ENCODE measurements at regions not wholly inside any gene's neighbourhood (a gene's known extent, or its start where the extent isn't known, plus 50 kb on each side); places are given as distances from the start of the nearest gene placed in this dataset.
"Not testable (repeated sequence)": the region's sequence is repeated elsewhere in the genome, so short reads cannot be mapped to it uniquely, and the experiment has no call there.

DNA sequence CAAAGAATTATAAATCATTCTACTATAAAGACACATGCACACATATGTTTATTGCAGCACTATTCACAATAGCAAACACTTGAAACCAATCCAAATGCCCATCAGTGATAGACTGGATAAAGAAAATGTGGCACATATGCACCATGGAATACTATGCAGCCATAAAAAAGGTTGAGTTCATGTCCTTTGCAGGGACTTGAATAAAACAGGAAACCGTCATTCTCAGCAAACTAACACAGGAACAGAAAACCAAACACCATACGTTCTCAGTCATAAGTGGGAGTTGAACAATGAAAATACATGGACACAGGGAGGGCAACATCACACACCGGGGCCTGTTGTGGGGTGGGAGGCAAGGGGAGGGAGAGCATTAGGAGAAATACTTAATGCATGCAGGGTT is 538.9 kb downstream of the FRK start:
- DNase-seq; ATAC-seq; CTCF ChIA-PET; H3K4me3 Mint-ChIP-seq; intact Hi-C loops (cut with DNase I, micrococcal nuclease); H3K27ac Mint-ChIP-seq; H3K4me1 Mint-ChIP-seq; H3K36me3 Mint-ChIP-seq (ENCODE audit: low read depth); POLR2A ChIA-PET; H3K27me3 Mint-ChIP-seq: not testable (repeated sequence)
- peaks cover 19% of the 10 kb centered on the region for H3K9me3 Mint-ChIP-seq (ENCODE audit: low read depth)

DNA sequence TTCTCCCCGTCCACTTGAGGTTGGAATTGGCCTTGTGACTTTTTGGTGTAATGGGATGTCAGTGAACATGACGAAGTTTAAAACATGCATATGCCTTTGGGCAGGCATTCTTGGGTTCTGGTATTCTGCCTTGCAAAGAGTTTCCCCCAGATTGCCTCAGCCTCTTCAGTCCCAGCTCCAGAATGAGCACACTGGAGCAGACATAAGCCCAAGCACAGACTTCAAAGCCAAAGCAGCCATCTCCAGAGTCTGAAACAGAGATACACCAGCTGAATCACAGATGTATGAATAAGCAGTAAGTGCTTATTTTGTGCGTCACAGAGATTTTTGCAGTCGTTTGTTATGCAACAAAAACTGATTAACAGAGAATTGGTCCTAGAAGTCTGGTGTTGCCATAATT is 546.0 kb downstream of the FRK start:
- ATAC-seq, result no peak
- CTCF ChIA-PET, result no interaction called here
- H3K9me3 Mint-ChIP-seq (ENCODE audit: low read depth), result peaks cover 4% of the 10 kb centered on the region

DNA sequence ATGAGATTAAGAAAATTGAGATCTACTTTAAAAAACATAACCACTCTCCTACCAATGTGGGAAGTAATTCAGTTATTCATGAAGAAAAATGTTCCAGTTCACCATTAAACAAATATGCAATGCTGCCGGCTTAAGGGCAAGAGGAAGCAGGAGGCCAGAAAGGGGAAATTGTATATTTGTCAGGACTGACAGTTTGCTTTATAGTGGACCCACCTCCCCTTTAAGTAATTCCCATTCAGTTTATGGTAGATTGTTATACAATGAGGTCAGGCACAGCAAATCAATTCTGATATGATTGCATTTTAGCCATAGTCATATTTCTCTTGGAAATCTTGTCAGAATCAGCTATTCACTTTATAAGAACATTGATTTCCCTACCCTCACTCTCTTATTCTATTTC is 547.8 kb downstream of the FRK start:
- intact Hi-C loops (cut with DNase I, micrococcal nuclease), result no loop called here
- ATAC-seq (no peak), DNase-seq (no peak)
- ChIA-PET CTCF (no interaction called here), POLR2A (no interaction called here)
- Mint-ChIP-seq H3K4me3 (no peak overlapping the region), H3K9me3 (ENCODE audit: low read depth) (no peaks in the 10 kb centered on the region), H3K4me1 (no peaks in the 10 kb centered on the region), H3K27ac (no peak overlapping the region), H3K36me3 (ENCODE audit: low read depth) (no peaks in the 10 kb centered on the region), H3K27me3 (no peaks in the 10 kb centered on the region)

More for the DNA sequence above, 546.0 kb downstream of the FRK start:
- Mint-ChIP-seq H3K4me1 (no peaks in the 10 kb centered on the region), H3K4me3 (no peak overlapping the region), H3K36me3 (ENCODE audit: low read depth) (no peaks in the 10 kb centered on the region), H3K27ac (no peak overlapping the region), H3K27me3 (no peaks in the 10 kb centered on the region)
- DNase-seq, result no peak
- intact Hi-C loops (cut with DNase I, micrococcal nuclease), result no loop called here
- POLR2A ChIA-PET, result no interaction called here

DNA sequence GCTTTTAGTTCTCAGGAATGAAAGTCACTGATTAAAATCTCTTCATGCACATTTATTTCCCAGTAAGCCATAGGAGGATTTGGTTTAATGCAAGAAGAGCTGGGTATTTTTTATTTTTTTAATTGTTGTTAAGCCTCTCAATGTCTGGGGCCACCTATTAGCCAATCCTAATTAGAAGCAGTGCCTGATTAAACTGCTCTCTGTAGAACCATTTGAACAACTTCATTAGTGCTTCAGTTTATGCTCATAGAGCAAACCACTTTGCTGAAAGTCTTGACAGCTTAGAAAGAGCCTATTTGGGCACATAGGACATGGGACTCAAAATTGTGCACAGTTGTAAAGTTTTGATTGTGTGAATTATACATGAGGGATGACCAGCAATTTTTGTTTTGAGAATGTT is 548.9 kb downstream of the FRK start:
- Mint-ChIP-seq H3K9me3 (ENCODE audit: low read depth) (no peaks in the 10 kb centered on the region), H3K27me3 (no peaks in the 10 kb centered on the region), H3K4me3 (no peak overlapping the region), H3K36me3 (ENCODE audit: low read depth) (no peaks in the 10 kb centered on the region), H3K27ac (no peak overlapping the region), H3K4me1 (no peaks in the 10 kb centered on the region)
- DNase-seq, result no peak
- no peak for ATAC-seq
- intact Hi-C loops (cut with DNase I, micrococcal nuclease), result no loop called here
- CTCF ChIA-PET, result no interaction called here
- POLR2A ChIA-PET, result no interaction called here

DNA sequence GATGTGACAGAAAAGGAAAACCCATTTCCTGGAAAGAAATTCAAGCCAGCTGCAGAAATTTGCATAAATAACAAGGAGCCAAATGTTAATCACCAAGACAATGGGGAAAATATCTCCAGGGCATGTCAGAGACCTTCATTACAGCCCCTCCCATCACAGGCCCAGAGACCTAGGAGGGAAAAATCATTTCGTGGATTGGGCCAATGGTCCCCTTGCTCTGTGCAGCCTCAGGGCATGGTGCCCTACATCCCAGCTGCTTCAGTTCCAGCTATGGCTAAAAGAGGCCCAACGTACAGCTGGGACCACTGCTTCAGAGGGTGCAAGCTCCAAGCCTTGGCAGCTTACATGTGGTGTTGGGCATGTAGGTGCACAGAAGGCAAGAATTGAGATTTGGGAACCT is 558.3 kb downstream of the FRK start:
- H3K4me3 Mint-ChIP-seq; ATAC-seq; DNase-seq; intact Hi-C loops (cut with DNase I, micrococcal nuclease); H3K9me3 Mint-ChIP-seq (ENCODE audit: low read depth); H3K27me3 Mint-ChIP-seq; CTCF ChIA-PET; POLR2A ChIA-PET; H3K36me3 Mint-ChIP-seq (ENCODE audit: low read depth); H3K27ac Mint-ChIP-seq; H3K4me1 Mint-ChIP-seq: not testable (repeated sequence)

DNA sequence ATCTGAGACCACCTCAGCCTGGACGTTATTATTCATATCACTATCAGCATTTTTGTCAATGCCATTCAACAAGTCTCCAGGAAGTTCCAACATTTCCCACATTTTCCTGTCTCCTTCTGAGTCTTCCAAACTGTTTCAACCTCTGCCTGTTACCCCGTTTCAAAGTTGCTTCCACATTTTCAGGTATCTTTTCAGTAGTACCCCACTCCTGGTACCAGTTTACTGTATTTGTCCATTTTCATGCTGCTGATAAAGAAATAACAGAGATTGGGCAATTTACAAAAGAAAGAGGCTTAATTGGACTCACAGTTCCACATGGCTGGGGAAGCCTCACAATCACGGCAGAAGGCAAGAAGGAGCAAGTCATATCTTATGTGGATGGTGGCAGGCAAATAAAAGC is 565.5 kb downstream of the FRK start:
- H3K4me1 Mint-ChIP-seq, result no peaks in the 10 kb centered on the region
- no peak overlapping the region for H3K27ac Mint-ChIP-seq
- no peaks in the 10 kb centered on the region for H3K27me3 Mint-ChIP-seq
- ATAC-seq (no peak), DNase-seq (no peak)
- ChIA-PET POLR2A (no interaction called here), CTCF (no interaction called here)
- no peak overlapping the region for H3K4me3 Mint-ChIP-seq
- intact Hi-C loops (cut with DNase I, micrococcal nuclease), result no loop called here
- peaks cover 17% of the 10 kb centered on the region for H3K9me3 Mint-ChIP-seq (ENCODE audit: low read depth)
- no peaks in the 10 kb centered on the region for H3K36me3 Mint-ChIP-seq (ENCODE audit: low read depth)

DNA sequence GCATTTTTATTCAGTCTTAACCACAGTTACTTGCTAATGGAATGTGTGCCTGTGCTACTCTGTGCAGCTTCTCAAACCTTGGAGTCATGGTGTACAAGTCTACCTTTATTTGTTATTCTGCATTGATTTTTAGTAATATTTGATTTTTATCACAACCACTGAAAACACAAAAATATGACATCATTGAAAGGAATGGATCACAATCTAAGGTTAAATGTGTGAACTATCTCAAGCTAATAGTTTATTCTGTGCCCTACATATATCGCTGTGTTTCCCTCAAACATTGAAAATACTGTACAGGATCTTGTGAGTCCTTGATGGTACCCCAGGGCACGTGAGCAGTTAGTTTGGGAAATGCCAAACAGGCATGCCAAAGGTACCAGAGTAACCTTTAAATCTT is 573.4 kb downstream of the FRK start:
- POLR2A ChIA-PET, result no interaction called here
- no peaks in the 10 kb centered on the region for H3K36me3 Mint-ChIP-seq (ENCODE audit: low read depth)
- H3K27ac Mint-ChIP-seq, result no peak overlapping the region
- no peaks in the 10 kb centered on the region for H3K27me3 Mint-ChIP-seq
- no peak for DNase-seq
- H3K9me3 Mint-ChIP-seq (ENCODE audit: low read depth), result peaks cover 2% of the 10 kb centered on the region
- no peak for ATAC-seq
- H3K4me1 Mint-ChIP-seq, result no peaks in the 10 kb centered on the region
- CTCF ChIA-PET, result interaction anchor here (0.6 kb wide), 1 partner anchor 212 kb away, joined by 3 read pairs; no protein-coding TSS in a partner anchor
- no peak overlapping the region for H3K4me3 Mint-ChIP-seq
- intact Hi-C loops (cut with DNase I, micrococcal nuclease), result no loop called here

DNA sequence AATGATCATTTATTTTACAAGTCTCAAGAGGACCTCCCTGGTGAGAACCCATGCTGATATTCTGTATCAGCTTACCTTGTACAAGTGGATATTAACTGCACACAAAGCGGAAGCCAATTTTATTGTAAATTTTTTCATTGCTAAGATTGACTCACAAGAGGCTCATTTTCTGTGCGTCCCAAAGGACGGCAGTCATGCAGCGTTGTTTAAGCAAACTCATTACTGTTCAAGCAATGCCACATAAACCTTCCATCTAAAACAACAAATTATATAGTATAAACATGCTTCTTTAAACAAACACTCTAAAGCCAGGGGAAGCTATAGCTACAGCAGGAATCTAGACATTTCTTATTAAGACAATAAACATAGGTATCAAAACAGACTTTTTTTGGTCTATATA is 575.3 kb downstream of the FRK start:
- ChIA-PET POLR2A (no interaction called here), CTCF (no interaction called here)
- H3K4me3 Mint-ChIP-seq, result no peak overlapping the region
- no peak overlapping the region for H3K27ac Mint-ChIP-seq
- ATAC-seq, result no peak
- intact Hi-C loops (cut with DNase I, micrococcal nuclease), result no loop called here
- no peaks in the 10 kb centered on the region for H3K4me1 Mint-ChIP-seq
- H3K27me3 Mint-ChIP-seq, result no peaks in the 10 kb centered on the region
- no peak for DNase-seq
- H3K9me3 Mint-ChIP-seq (ENCODE audit: low read depth), result peaks cover 2% of the 10 kb centered on the region
- no peaks in the 10 kb centered on the region for H3K36me3 Mint-ChIP-seq (ENCODE audit: low read depth)

DNA sequence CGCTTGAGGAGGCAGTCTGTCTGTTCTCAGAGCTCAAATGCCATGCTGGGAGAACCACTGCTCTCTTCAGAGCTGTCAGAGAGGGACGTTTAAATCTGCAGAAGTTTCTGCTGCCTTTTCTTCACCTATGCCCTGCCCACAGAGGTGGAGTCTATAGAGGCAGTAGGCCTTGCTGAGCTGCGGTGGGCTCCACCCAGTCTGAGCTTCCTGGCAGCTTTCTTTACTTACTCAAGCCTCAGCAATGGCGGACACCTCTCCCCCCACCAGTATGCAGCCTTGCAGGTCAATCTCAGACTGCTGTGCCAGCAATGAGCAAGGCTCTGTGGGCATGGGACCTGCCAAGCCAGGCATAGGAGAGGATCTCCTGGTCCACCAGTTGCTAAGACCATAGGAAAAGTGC is 580.1 kb downstream of the FRK start:
- H3K4me1 Mint-ChIP-seq; H3K9me3 Mint-ChIP-seq (ENCODE audit: low read depth); intact Hi-C loops (cut with DNase I, micrococcal nuclease); POLR2A ChIA-PET; ATAC-seq; H3K27ac Mint-ChIP-seq; H3K27me3 Mint-ChIP-seq; CTCF ChIA-PET; H3K4me3 Mint-ChIP-seq; DNase-seq; H3K36me3 Mint-ChIP-seq (ENCODE audit: low read depth): not testable (repeated sequence)

DNA sequence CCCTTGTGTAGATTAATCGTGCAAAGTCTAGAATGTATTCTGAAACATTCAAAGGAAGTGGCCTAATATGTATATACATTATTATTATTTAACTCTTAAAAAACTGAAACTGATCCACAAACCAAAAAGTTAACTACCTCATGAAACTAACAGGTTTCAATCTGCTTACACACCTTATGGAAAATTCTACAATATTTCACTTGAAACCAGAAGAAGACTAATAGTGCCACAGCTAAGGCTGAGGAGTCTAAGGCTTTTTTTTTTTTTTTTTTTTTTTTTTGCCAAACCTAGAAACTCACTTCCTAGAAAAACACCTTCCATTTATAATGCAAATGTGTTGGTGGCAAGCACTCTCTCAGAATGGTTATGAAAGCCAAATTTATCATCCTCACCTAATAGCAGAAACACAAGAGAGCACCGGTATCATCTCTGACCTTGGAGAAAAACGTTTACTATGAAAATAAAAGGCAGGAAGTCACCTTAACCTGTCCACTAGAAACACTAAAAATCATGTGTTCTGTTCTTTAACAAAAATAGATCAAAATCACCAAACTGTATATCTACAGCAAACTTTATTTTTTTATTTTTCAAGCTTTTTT is 586.1 kb downstream of the FRK start:
- Mint-ChIP-seq H3K4me3 (no peak overlapping the region), H3K36me3 (ENCODE audit: low read depth) (no peaks in the 10 kb centered on the region), H3K27me3 (no peaks in the 10 kb centered on the region), H3K27ac (no peak overlapping the region), H3K4me1 (no peaks in the 10 kb centered on the region), H3K9me3 (ENCODE audit: low read depth) (peaks cover 3% of the 10 kb centered on the region)
- ATAC-seq, result no peak
- CTCF ChIA-PET, result no interaction called here
- intact Hi-C loops (cut with DNase I, micrococcal nuclease), result no loop called here
- no peak for DNase-seq
- POLR2A ChIA-PET, result interaction anchor here (0.7 kb wide), 1 partner anchor 342 kb away, joined by 5 read pairs; no protein-coding TSS in a partner anchor

DNA sequence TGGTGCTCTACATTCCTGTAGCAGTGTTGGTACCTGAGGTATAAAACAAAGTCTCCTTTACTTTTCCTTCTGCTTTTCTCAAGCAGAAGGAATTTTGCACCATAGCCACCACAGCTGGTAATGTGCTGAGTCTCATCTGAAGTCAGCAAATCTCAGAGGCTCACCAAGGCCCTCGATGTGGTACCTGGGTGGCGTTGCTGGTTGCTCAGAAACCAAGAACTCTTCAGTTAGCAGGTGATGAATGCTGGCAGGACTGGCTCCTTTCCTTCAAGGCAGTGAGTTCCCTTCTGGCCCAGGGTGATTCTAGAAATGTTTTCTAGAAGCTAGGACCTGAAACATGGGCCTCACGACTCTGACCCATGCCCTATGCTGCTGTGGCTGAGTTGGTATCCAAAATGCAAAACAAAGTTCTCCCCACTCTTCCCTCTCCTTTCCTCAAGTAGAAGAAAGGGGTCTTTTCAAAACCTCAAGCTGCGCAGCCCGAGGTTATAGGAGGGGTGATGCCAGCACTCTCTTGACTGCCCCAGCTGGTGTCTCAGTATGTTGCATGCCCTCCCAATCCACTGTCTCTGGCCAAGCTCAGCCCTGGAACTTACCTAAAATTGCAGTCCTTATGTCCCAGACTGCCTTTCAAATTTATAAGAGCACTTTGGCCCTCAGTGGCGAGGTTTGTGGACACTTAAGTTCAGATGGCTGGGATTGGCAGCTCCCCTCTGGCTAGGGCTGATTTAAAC is 592.3 kb downstream of the FRK start:
- CTCF ChIA-PET, result no interaction called here
- H3K4me1 Mint-ChIP-seq, result no peaks in the 10 kb centered on the region
- H3K27me3 Mint-ChIP-seq, result no peaks in the 10 kb centered on the region
- intact Hi-C loops (cut with DNase I, micrococcal nuclease), result no loop called here
- no peak overlapping the region for H3K27ac Mint-ChIP-seq
- no peaks in the 10 kb centered on the region for H3K36me3 Mint-ChIP-seq (ENCODE audit: low read depth)
- no peak overlapping the region for H3K4me3 Mint-ChIP-seq
- peaks cover 5% of the 10 kb centered on the region for H3K9me3 Mint-ChIP-seq (ENCODE audit: low read depth)
- no peak for ATAC-seq
- DNase-seq, result no peak
- POLR2A ChIA-PET, result no interaction called here

DNA sequence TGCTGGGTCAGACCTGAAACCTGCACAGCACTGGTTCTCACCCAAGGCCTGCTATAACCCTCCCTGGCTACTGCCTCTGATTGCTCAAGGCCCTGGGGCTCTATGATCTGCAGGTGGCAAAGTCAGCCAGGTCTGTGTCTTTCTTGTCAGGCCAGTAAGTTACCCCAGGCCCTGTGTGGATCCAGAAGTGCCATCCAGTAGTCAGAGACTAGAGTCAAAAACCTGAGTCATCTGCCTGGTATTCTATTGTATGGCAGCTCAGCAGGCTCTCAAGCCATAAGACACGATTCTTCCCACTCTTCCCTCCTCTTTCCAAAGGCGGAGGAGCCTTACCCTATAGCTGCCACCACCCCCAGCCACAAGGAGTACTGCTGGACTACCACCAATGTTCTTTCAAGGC is 593.0 kb downstream of the FRK start:
- Mint-ChIP-seq H3K4me1 (no peaks in the 10 kb centered on the region), H3K27ac (no peak overlapping the region), H3K9me3 (ENCODE audit: low read depth) (peaks cover 9% of the 10 kb centered on the region), H3K4me3 (no peak overlapping the region), H3K36me3 (ENCODE audit: low read depth) (no peaks in the 10 kb centered on the region), H3K27me3 (no peaks in the 10 kb centered on the region)
- DNase-seq, result no peak
- intact Hi-C loops (cut with DNase I, micrococcal nuclease), result no loop called here
- ChIA-PET POLR2A (no interaction called here), CTCF (no interaction called here)
- no peak for ATAC-seq
